H1 (cell line): ENCODE measurements at regions not wholly inside any gene's neighbourhood (a gene's known extent, or its start where the extent isn't known, plus 50 kb on each side); places are given as distances from the start of the nearest gene placed in this dataset.

Experiments
- ASH2L ChIP-seq: fragments of 200-600, 300-600 bp; sonication (generic); IDR thresholded peaks from one replicate; pipeline ENCODE4 v1.7.1; 2017; ENCODE audit warnings: low read length
- CBX5 ChIP-seq: fragments of 300-800, 300-1000 bp; sonication (generic); IDR thresholded peaks from 2 replicates; pipeline ENCODE4 v1.7.1; 2016; ENCODE audit warnings: antibody characterized with exemption, low read length, low read depth
- CTBP2 ChIP-seq: IDR thresholded peaks from 2 replicates; pipeline ENCODE4 v1.7.0; 2011; ENCODE audit warnings: borderline replicate concordance, mild to moderate bottlenecking, moderate library complexity, mixed read lengths, low read length; ENCODE audit not compliant: insufficient read depth, insufficient read length
- EP300 ChIP-seq, 2 experiments: IDR thresholded peaks; 1 replicate in 1 of 2; 2 replicates in 1 of 2; pipeline ENCODE4 v1.6.1; 2011 to 2012; ENCODE audit warnings: low read depth in 2 of 2, low read length in 2 of 2, mild to moderate bottlenecking in 2 of 2, borderline replicate concordance in 1 of 2, inconsistent platforms in 1 of 2, moderate library complexity in 1 of 2
- JUND ChIP-seq: IDR thresholded peaks from 2 replicates; pipeline ENCODE4 v1.6.1; 2011; ENCODE audit warnings: mild to moderate bottlenecking, improper control_type of control experiment, low read length
- PHF8 ChIP-seq: fragments of 200-600 bp; sonication (generic); conservative IDR thresholded peaks from 2 replicates; pipeline ENCODE4 v1.7.1; 2012; ENCODE audit warnings: low read depth, mild to moderate bottlenecking, inconsistent platforms, low read length, moderate library complexity
- POLR2AphosphoS5 ChIP-seq: IDR thresholded peaks from 2 replicates; pipeline ENCODE4 v1.6.1; 2011; ENCODE audit warnings: low read depth, low read length
- POU5F1 ChIP-seq: IDR thresholded peaks from 2 replicates; pipeline ENCODE4 v1.6.1; 2011; ENCODE audit warnings: low read depth, mild to moderate bottlenecking, low read length, moderate library complexity
- RNF2 ChIP-seq: fragments of 200-900, 300-1000 bp; sonication (generic); IDR thresholded peaks from 2 replicates; pipeline ENCODE4 v1.7.1; 2016; ENCODE audit warnings: borderline replicate concordance, low read depth, mild to moderate bottlenecking, antibody characterized with exemption, low read length; ENCODE audit not compliant: poor library complexity, severe bottlenecking; ENCODE audit errors: missing control alignments
- SAP30 ChIP-seq: fragments of 300-600 bp; sonication (generic); IDR thresholded peaks from 2 replicates; pipeline ENCODE4 v1.7.1; 2012; ENCODE audit warnings: low read length, moderate library complexity, mild to moderate bottlenecking, inconsistent platforms; ENCODE audit not compliant: insufficient read depth, insufficient replicate concordance
- SIRT6 ChIP-seq: IDR thresholded peaks from one replicate; pipeline ENCODE4 v1.7.1; 2012; ENCODE audit warnings: low read length, inconsistent platforms
- TF ChIP-seq, protein P1 (sequence below): fragments of 300-600 bp; sonication (generic); IDR thresholded peaks from 2 replicates; pipeline ENCODE4 v1.7.1; 2012; ENCODE audit warnings: low read length, moderate library complexity, mild to moderate bottlenecking, inconsistent platforms; ENCODE audit not compliant: insufficient replicate concordance

DNA sequence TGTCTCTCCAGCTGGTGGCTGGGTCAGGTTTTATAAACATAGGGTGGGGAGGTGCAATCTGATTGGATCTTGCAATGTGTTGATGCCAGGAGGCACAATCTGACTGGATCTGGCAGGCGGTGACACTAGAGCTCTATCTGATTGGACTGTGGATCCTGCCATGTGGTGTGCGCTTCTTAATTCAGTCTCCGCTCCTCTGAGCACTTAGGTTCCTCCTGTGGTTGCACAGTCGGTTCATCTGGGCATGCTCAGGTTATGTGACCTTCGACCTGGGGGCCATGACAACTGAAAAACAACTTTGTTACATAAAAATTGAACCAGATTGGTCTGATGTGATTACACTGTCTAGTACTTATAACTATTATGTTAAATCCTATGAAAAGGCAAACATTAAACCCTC lies 127.1 kb upstream of the SVIL start (continued):
- TF ChIP-seq, protein P1, sequence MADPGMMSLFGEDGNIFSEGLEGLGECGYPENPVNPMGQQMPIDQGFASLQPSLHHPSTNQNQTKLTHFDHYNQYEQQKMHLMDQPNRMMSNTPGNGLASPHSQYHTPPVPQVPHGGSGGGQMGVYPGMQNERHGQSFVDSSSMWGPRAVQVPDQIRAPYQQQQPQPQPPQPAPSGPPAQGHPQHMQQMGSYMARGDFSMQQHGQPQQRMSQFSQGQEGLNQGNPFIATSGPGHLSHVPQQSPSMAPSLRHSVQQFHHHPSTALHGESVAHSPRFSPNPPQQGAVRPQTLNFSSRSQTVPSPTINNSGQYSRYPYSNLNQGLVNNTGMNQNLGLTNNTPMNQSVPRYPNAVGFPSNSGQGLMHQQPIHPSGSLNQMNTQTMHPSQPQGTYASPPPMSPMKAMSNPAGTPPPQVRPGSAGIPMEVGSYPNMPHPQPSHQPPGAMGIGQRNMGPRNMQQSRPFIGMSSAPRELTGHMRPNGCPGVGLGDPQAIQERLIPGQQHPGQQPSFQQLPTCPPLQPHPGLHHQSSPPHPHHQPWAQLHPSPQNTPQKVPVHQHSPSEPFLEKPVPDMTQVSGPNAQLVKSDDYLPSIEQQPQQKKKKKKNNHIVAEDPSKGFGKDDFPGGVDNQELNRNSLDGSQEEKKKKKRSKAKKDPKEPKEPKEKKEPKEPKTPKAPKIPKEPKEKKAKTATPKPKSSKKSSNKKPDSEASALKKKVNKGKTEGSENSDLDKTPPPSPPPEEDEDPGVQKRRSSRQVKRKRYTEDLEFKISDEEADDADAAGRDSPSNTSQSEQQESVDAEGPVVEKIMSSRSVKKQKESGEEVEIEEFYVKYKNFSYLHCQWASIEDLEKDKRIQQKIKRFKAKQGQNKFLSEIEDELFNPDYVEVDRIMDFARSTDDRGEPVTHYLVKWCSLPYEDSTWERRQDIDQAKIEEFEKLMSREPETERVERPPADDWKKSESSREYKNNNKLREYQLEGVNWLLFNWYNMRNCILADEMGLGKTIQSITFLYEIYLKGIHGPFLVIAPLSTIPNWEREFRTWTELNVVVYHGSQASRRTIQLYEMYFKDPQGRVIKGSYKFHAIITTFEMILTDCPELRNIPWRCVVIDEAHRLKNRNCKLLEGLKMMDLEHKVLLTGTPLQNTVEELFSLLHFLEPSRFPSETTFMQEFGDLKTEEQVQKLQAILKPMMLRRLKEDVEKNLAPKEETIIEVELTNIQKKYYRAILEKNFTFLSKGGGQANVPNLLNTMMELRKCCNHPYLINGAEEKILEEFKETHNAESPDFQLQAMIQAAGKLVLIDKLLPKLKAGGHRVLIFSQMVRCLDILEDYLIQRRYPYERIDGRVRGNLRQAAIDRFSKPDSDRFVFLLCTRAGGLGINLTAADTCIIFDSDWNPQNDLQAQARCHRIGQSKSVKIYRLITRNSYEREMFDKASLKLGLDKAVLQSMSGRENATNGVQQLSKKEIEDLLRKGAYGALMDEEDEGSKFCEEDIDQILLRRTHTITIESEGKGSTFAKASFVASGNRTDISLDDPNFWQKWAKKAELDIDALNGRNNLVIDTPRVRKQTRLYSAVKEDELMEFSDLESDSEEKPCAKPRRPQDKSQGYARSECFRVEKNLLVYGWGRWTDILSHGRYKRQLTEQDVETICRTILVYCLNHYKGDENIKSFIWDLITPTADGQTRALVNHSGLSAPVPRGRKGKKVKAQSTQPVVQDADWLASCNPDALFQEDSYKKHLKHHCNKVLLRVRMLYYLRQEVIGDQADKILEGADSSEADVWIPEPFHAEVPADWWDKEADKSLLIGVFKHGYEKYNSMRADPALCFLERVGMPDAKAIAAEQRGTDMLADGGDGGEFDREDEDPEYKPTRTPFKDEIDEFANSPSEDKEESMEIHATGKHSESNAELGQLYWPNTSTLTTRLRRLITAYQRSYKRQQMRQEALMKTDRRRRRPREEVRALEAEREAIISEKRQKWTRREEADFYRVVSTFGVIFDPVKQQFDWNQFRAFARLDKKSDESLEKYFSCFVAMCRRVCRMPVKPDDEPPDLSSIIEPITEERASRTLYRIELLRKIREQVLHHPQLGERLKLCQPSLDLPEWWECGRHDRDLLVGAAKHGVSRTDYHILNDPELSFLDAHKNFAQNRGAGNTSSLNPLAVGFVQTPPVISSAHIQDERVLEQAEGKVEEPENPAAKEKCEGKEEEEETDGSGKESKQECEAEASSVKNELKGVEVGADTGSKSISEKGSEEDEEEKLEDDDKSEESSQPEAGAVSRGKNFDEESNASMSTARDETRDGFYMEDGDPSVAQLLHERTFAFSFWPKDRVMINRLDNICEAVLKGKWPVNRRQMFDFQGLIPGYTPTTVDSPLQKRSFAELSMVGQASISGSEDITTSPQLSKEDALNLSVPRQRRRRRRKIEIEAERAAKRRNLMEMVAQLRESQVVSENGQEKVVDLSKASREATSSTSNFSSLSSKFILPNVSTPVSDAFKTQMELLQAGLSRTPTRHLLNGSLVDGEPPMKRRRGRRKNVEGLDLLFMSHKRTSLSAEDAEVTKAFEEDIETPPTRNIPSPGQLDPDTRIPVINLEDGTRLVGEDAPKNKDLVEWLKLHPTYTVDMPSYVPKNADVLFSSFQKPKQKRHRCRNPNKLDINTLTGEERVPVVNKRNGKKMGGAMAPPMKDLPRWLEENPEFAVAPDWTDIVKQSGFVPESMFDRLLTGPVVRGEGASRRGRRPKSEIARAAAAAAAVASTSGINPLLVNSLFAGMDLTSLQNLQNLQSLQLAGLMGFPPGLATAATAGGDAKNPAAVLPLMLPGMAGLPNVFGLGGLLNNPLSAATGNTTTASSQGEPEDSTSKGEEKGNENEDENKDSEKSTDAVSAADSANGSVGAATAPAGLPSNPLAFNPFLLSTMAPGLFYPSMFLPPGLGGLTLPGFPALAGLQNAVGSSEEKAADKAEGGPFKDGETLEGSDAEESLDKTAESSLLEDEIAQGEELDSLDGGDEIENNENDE = no peak
- no peak for TF ChIP-seq PHF8
- no peak for TF ChIP-seq CBX5
- no peak for TF ChIP-seq SAP30
- TF ChIP-seq JUND = no peak
- no peak for TF ChIP-seq SIRT6
- TF ChIP-seq EP300 (IDR thresholded peaks at IDR 0.05; ENCODE audit: borderline replicate concordance in 1 of 2, low read depth in 2 of 2, low read length in 2 of 2) = no peak
- TF ChIP-seq ASH2L = no peak
- no peak for TF ChIP-seq POU5F1
- TF ChIP-seq RNF2 = no peak
- no peak for TF ChIP-seq CTBP2
- TF ChIP-seq POLR2AphosphoS5 = no peak
